GM12878 (cell line): ENCODE measurements at regions not wholly inside any gene's neighbourhood (a gene's known extent, or its start where the extent isn't known, plus 50 kb on each side); places are given as distances from the start of the nearest gene placed in this dataset.

Experiments used
- IRF5 ChIP-seq: fragments of 450-650 bp; IDR thresholded peaks from 2 replicates; pipeline ENCODE4 v1.6.1; 2017; ENCODE audit warnings: borderline replicate concordance
- NFYA ChIP-seq: IDR thresholded peaks from 2 replicates; pipeline ENCODE4 v1.6.1; 2011; ENCODE audit warnings: low read depth, mild to moderate bottlenecking, low read length, improper control_type of control experiment, borderline replicate concordance
- POLR2A ChIP-seq: IDR thresholded peaks from 2 replicates; pipeline ENCODE4 v1.6.1; 2011; ENCODE audit warnings: low read depth, mild to moderate bottlenecking, low read length
- SMC3 ChIP-seq: IDR thresholded peaks from 2 replicates; pipeline ENCODE4 v1.6.1; 2011; ENCODE audit warnings: low read length, improper control_type of control experiment, borderline replicate concordance
- ZNF274 ChIP-seq: IDR thresholded peaks from one replicate; pipeline ENCODE4 v1.8.0; 2011; ENCODE audit not compliant: insufficient read length, insufficient read depth
- TF ChIP-seq, protein P1 (sequence below), 3 experiments: IDR thresholded peaks in 2 of 3; conservative IDR thresholded peaks in 1 of 3; 2 replicates each; pipeline ENCODE4 v1.5.1; 2011; ENCODE audit warnings: low read depth in 3 of 3, low read length in 3 of 3, mild to moderate bottlenecking in 3 of 3, control low read depth in 2 of 3, moderate library complexity in 2 of 3, inconsistent platforms in 1 of 3, mixed read lengths in 1 of 3; ENCODE audit not compliant: control insufficient read depth in 2 of 3, insufficient read depth in 1 of 3; ENCODE audit errors: extremely low read depth in 1 of 3
- TF ChIP-seq, protein P2 (sequence below): fragments of 150-350 bp; IDR thresholded peaks from 2 replicates; pipeline ENCODE4 v1.6.1; 2016; ENCODE audit warnings: low read depth, low read length

GRCh38 chrX:65034292-65034667, 58.0 kb upstream of the ZC4H2 start:
- no peak for TF ChIP-seq IRF5
- no peak for TF ChIP-seq POLR2A
- TF ChIP-seq, protein P1, sequence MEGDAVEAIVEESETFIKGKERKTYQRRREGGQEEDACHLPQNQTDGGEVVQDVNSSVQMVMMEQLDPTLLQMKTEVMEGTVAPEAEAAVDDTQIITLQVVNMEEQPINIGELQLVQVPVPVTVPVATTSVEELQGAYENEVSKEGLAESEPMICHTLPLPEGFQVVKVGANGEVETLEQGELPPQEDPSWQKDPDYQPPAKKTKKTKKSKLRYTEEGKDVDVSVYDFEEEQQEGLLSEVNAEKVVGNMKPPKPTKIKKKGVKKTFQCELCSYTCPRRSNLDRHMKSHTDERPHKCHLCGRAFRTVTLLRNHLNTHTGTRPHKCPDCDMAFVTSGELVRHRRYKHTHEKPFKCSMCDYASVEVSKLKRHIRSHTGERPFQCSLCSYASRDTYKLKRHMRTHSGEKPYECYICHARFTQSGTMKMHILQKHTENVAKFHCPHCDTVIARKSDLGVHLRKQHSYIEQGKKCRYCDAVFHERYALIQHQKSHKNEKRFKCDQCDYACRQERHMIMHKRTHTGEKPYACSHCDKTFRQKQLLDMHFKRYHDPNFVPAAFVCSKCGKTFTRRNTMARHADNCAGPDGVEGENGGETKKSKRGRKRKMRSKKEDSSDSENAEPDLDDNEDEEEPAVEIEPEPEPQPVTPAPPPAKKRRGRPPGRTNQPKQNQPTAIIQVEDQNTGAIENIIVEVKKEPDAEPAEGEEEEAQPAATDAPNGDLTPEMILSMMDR (IDR thresholded peaks at IDR 0.05 in 2 of 3, conservative IDR thresholded peaks at IDR 0.05 in 1 of 3; ENCODE audit: control insufficient read depth in 2 of 3, extremely low read depth in 1 of 3, insufficient read depth in 1 of 3, low read depth in 3 of 3, low read length in 3 of 3) = no peak
- no peak for TF ChIP-seq SMC3
- TF ChIP-seq ZNF274 = no peak
- no peak for TF ChIP-seq NFYA
- TF ChIP-seq, protein P2, sequence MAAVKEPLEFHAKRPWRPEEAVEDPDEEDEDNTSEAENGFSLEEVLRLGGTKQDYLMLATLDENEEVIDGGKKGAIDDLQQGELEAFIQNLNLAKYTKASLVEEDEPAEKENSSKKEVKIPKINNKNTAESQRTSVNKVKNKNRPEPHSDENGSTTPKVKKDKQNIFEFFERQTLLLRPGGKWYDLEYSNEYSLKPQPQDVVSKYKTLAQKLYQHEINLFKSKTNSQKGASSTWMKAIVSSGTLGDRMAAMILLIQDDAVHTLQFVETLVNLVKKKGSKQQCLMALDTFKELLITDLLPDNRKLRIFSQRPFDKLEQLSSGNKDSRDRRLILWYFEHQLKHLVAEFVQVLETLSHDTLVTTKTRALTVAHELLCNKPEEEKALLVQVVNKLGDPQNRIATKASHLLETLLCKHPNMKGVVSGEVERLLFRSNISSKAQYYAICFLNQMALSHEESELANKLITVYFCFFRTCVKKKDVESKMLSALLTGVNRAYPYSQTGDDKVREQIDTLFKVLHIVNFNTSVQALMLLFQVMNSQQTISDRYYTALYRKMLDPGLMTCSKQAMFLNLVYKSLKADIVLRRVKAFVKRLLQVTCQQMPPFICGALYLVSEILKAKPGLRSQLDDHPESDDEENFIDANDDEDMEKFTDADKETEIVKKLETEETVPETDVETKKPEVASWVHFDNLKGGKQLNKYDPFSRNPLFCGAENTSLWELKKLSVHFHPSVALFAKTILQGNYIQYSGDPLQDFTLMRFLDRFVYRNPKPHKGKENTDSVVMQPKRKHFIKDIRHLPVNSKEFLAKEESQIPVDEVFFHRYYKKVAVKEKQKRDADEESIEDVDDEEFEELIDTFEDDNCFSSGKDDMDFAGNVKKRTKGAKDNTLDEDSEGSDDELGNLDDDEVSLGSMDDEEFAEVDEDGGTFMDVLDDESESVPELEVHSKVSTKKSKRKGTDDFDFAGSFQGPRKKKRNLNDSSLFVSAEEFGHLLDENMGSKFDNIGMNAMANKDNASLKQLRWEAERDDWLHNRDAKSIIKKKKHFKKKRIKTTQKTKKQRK = no peak
